ENCODE measurements at regions not wholly inside any gene's neighbourhood (a gene's known extent, or its start where the extent isn't known, plus 50 kb on each side); places are given as distances from the start of the nearest gene placed in this dataset.

- POLR2A ChIA-PET (ENCODE audit: unreplicated experiment): no interaction called here
- Histone ChIP-seq H3K4me1 (ENCODE audit: control insufficient read depth, insufficient read depth, low read length) (no peaks in the 10 kb centered on the region), H3K4me2 (ENCODE audit: low read depth, low read length) (no peak overlapping the region), H4K20me1 (ENCODE audit: insufficient read depth, low read length) (no peaks in the 10 kb centered on the region), H3K79me1 (ENCODE audit: low read depth in 1 of 2, low read length in 2 of 2) (no peaks in the 10 kb centered on the region), H3K36me3 (ENCODE audit: control insufficient read depth, insufficient read depth, low read length) (no peaks in the 10 kb centered on the region), H2BK120ac (ENCODE audit: low read depth, low read length) (no peak overlapping the region), H3K23ac (ENCODE audit: low read depth, low read length) (no peak overlapping the region), H3K18ac (ENCODE audit: low read depth, low read length) (no peak overlapping the region), H2AFZ (replicated peaks; ENCODE audit: low read length, poor library complexity) (no peak overlapping the region), H3K56ac (ENCODE audit: extremely low read depth, insufficient read depth, low read length) (no peak overlapping the region), H2BK15ac (ENCODE audit: low read depth, low read length) (no peak overlapping the region), H3K9me3 (ENCODE audit: control insufficient read depth, insufficient read depth, low read length) (no peaks in the 10 kb centered on the region), H3K14ac (replicated peaks; ENCODE audit: low read depth, low read length) (no peak overlapping the region), H2BK5ac (ENCODE audit: low read depth, low read length, poor library complexity, severe bottlenecking) (no peak overlapping the region), H3K9me1 (ENCODE audit: insufficient read depth, low read length) (no peaks in the 10 kb centered on the region), H2BK20ac (ENCODE audit: low read depth, low read length) (no peak overlapping the region), H3K27me3 (ENCODE audit: control insufficient read depth, insufficient read depth, low read length) (no peaks in the 10 kb centered on the region), H2AK5ac (ENCODE audit: low read depth, low read length) (no peak overlapping the region), H3K4me3 (ENCODE audit: insufficient read depth, low read depth, low read length) (no peak overlapping the region), H3K9ac (ENCODE audit: low read depth, low read length) (no peak overlapping the region), H3K27ac (ENCODE audit: insufficient read depth, low read length) (no peak overlapping the region), H4K8ac (ENCODE audit: low read depth in 2 of 2, low read length in 2 of 2) (no peak overlapping the region), H4K91ac (ENCODE audit: insufficient read depth, low read depth, low read length) (no peak overlapping the region), H3K4ac (ENCODE audit: low read depth, low read length) (no peak overlapping the region), H2AK9ac (replicated peaks; ENCODE audit: low read depth, low read length, poor library complexity) (no peak overlapping the region), H4K5ac (ENCODE audit: low read depth, low read length) (no peak overlapping the region)
- in situ Hi-C loops (cut with MboI; ENCODE audit: low sequenced_read_pairs) (no loop called here), dilution Hi-C loops (cut with HindIII; ENCODE audit: low sequenced_read_pairs, unreplicated experiment) (no loop called here), intact Hi-C loops (cut with micrococcal nuclease) (no loop called here)
- BruUV-seq (replicated peaks): no TSS peak
- TF ChIP-seq USF2 (IDR thresholded peaks at IDR 0.05; ENCODE audit: low read depth, low read length) (no peak), RFX5 (IDR thresholded peaks at IDR 0.05; ENCODE audit: low read depth, low read length) (no peak), RCOR1 (IDR thresholded peaks at IDR 0.05; ENCODE audit: insufficient replicate concordance, low read length) (no peak), CTCF (conservative IDR thresholded peaks at IDR 0.05; ENCODE audit: low read depth, low read length) (no peak), BHLHE40 (IDR thresholded peaks at IDR 0.05; ENCODE audit: low read depth, low read length) (no peak), MXI1 (IDR thresholded peaks at IDR 0.05; ENCODE audit: borderline replicate concordance, low read depth, low read length) (no peak), MAFK (IDR thresholded peaks at IDR 0.05; ENCODE audit: low read depth, low read length) (no peak), ELK1 (IDR thresholded peaks at IDR 0.05; ENCODE audit: borderline replicate concordance, low read depth, low read length) (no peak)
- ATAC-seq (ENCODE audit: low read depth) (no peak), DNase-seq (no peak)
- CTCF ChIA-PET: no interaction called here
- no CpG with 5 or more reads among the region's 1 CpG for WGBS, 2 experiments (ENCODE audit: extremely low coverage in 2 of 2, insufficient read length in 1 of 2)
Measured at GRCh38 chr14:42407153-42407552, 800.5 kb downstream of the LRFN5 start.
